Eye (tissue), 1 donor: ENCODE measurements at regions not wholly inside any gene's neighbourhood (a gene's known extent, or its start where the extent isn't known, plus 50 kb on each side); places are given as distances from the start of the nearest gene placed in this dataset.
"Not testable (repeated sequence)": the region's sequence is repeated elsewhere in the genome, so short reads cannot be mapped to it uniquely, and the experiment has no call there.

Experiments
- DNase-seq: peaks from one replicate; pipeline ENCODE4 v3.0.0-alpha.2; 2015

DNA sequence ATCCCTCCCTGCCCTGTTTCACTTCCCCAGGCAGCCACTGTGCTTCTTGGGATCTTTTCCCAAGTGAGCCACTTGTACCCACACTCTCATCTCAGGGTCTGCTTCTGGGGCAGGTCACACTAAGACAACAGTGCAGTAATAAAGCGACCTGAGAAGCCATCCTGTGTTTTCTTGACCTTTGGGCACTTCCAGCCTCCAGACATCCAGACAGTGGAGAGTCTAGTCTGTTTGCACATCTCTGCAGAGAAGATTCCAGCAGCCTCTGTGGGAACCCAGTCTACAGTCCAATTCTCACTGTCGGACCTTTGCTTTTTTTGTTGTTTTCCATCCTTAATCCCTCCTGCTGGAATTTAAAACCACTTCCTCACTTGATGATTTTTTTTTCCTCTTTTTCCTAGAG is 50.3 kb upstream of the ATP6AP2 start:
- no peak for DNase-seq

DNA sequence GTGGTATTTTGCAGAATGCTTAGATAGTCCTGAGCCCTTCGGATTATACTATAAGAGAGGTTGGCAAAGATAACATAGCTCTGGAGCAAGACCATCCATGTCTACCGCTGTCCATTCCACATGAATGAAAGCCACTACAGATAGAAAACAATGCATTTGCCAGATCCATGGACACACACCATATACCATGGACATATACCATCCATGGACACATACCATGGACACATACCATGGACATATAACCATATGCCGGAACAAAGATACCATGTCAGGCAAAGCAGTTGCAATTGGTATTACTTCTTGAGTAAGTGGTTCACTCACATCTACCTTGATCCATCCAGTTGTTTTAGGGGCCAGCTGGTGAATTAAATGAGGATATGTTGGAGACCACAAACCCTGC is 53.2 kb upstream of the ATP6AP2 start:
- DNase-seq = no peak

DNA sequence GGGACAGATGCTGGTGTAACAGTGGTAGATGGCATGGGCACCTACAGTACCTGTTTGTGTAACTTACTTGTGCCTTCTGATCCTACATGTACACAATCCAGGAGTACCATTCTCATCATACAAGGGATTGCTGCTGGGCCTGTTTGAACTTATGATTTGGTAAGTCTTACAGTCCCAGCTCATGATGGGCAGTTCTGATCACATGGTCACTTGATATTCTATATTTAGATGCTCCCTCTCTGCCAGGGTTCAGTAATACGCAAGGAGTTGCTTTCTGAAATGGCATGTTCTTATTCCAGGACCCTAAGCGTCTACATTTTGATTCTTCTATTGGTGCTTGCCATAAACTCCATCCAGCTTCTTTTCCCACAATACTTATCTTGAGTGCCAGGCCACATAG is 54.4 kb upstream of the ATP6AP2 start:
- DNase-seq = no peak

GRCh38 chrX:40525901-40526300 is 54.9 kb upstream of the ATP6AP2 start:
- DNase-seq = not testable (repeated sequence)

DNA sequence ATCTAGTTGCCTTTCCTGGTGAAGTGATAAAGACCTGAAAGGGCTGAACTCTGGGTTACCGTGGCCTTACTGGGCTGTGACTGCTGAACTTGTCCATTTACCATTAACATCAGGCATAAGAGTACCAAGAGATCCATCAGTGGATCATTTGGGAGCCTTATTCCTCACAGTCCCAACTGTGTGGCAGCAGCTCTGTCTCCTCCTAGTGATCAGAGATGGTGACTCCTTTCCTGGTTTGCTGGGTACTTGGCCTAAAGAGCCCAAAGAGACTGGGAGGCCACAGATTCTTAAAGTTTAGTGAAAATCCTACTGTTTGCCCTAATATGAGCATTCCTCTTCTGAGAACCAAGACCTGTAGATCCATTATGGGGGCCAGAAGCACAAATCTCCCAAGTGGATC is 56.3 kb upstream of the ATP6AP2 start:
- DNase-seq = no peak

DNA sequence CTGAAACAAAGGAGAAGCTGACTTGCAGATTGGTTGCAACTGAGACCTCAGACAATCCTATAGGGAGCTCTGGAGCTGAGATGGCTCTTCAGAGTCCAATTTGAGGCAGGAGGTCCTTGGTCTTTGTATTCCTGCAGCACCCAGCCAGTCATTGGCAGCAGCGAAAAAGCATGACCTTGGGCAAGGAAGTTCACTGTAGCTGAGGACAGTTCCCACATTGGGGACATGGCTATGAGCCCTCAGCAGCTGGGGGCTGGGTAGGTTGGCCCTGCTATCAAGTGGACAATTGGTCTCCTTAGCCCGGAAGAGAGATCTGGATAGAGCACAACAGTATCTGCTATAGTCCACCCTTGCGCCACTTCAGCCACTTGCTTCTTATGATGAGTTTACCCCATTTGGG is 56.9 kb upstream of the ATP6AP2 start:
- DNase-seq = no peak

DNA sequence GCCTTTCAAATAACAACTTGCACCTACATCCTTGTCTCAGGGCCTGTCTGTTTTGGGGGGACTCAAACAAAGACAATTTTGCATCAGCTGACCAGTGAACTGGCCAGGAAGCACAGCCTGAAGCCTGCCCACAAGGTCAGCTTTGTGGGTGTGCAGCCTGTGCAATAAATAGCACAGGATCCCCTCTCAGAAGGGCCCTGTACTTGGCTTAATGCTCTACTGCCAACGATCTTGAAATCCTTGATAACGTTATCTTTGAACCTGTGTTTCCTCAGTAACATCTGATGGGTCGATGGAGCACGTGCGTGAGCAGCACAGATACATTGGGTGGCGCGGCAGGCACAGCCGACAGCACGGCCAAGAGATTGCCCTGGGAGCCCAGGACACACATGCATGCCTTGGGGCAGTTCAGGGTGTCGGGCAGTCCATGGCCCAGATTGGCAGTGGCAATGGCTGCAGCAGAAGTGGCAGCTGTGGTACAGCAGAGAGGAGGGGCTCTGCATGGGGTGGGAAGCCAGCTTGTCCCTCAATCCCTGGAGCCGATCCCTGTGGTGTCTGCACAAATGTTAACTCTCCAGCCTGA is 58.8 kb upstream of the ATP6AP2 start:
- no peak for DNase-seq

DNA sequence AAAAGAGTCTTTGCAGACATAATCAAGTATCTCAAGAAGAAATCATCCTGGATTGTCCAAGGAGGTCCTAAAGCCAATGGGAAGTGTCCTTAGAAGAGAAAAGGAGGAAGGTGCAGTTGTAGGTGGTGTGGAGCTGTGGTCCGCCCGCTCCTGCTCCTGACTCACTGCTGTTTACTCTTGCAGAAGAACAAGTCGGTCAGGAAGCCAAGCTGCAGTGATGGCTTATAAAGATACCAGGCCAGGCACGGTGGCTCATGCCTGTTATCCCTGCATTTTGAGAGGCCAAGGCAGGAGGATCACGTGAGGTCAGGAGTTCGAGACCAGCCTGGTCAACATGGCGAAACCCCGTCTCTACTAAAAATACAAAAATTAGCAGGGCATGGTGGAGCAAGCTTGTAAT is 66.4 kb upstream of the ATP6AP2 start:
- DNase-seq = no peak

- DNase-seq = no peak
These were observed 66.9 kb upstream of the ATP6AP2 start for GRCh38 chrX:40513835-40514234.

DNA sequence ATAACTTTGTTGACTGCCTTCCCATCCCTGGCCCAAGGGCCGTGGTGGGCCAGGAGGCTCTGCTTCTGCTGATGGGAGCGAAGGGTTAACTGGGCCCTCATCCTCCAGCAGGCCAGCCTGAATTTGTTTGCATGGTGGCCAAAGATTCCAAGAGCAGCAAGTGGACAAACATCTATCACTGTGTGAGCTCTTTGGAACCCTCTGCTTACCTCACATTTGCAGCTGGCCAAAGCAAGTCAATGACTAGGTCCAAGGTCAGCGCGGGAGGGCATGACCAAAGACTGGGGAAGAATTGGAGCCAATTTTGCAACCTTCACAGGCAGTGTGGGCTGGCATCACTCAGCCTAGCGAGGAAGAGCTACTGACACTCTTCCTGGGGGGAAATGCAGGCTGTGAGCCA is 67.8 kb upstream of the ATP6AP2 start:
- no peak for DNase-seq

DNA sequence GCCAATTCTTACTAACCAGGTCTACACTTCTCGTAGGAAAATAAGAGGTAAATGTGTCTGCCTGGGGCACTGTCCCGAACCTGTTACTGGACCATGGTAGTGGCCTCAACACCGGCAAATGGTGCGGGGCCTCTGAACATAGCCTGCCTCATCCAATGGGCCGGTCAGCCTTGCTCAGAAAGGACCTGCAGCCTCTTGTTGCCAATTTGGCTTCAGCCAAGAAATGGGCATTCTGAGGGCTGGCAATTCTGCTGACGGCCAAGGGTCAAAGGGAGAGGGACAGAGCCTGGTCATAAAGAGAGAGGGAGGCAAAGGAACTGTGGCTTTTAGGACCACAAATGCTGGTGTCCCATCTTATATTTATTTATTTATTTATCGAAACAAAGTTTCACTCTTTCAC is 69.5 kb upstream of the ATP6AP2 start:
- DNase-seq = no peak

- no peak for DNase-seq
These were observed 72.2 kb upstream of the ATP6AP2 start for GRCh38 chrX:40508560-40508959.

GRCh38 chrX:40506201-40506985 is 74.4 kb upstream of the ATP6AP2 start:
- no peak for DNase-seq

DNA sequence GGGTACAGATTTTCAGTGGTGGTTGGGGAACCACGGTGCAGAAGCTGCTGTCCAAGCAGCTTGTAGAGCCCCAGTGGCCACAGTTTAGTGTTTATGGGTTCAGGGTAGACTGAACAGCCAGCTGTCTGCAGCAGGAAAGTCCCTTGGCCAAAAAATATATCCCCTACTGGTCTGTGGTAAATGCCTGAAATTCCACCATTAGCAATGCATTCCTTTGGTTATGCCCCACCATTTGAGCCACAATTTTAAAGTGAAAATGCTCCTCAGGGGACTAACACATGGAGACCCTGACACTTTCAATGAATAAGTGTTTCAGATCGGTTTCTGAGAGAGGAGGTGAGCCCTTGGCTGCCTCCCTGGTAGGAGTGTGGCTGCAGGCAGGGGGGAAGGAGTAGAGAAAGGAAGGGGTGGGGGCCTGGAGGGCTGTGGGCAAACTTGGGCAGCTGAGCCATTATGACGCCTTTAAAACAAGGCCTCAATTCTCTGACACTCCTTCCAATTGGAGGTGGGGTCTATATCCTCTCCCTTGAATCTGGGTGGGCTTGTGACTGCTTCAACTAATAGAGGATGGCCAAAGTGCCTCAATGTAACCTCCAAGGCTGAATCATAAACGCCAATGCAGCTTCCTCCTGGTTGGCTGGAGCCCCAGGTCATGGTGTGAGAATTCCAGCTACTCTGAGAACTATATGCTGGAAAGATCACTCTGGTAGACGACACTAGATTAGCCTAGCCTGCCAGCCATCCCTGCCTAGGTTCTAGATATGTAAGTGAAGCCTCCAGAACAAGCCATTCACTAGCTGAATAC is 75.8 kb upstream of the ATP6AP2 start:
- peak; percentile 22 for DNase-seq

DNA sequence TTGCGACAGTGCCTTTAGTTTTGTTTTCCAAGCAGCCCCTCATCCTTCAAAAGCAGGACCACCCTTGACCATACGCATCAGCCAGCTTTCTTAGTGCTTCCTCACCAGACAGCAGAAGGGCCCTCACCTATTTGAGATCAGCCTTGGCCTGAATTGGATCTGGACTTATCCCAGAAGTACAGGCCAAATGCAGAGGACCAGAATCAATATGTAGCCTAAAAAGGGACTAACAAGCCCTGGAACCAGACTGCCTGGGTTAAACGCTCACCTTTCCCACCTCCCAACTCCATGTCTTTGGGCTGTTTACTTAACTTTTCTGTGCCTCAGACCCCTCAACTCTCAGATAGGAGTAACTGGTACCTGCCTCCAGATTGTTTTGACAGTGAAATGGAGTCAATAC is 77.7 kb upstream of the ATP6AP2 start:
- DNase-seq = no peak

- no peak for DNase-seq
These were observed 78.1 kb upstream of the ATP6AP2 start for GRCh38 chrX:40502688-40503087.

GRCh38 chrX:40501164-40501855 is 79.5 kb upstream of the ATP6AP2 start:
- no peak for DNase-seq

DNA sequence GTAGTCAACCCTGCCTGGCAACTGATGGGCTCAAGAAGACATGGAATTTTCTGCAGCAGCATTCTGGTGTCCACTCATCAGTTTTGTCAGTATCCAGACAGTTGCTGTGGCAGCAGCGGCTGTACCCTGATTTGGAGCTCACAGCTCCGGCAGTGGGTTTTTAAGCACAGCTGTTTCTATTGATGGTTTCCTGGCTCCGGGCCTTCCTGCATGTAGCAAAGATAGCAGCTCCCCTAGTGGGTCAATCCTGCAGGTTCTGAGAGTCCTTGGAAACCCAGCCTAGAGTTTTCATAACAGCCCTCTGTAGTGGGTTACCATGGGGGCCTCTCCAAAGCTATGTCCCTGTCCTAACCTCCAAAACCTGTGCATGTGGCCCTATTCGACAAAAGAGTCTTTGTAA is 84.0 kb upstream of the ATP6AP2 start:
- peak; percentile 72 for DNase-seq

DNA sequence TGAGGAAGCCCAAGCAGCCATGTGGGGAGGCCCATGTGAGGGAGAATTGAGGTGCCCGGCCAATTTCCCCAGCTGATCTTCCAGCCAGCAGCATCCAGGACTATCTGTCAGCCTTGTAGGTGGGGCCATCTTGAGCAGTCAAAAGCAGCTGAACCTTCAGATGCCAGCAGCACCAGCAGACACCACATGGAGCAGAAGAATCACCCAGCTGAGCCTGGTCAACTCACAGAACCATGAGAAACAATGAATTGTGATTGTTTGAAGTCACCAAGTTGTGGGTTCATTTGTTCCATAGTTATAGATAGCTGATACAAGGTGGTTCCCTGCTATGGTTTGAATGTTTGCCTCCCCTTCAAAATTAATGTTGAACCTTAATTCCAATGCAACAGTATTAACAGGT is 85.1 kb upstream of the ATP6AP2 start:
- DNase-seq = no peak

DNA sequence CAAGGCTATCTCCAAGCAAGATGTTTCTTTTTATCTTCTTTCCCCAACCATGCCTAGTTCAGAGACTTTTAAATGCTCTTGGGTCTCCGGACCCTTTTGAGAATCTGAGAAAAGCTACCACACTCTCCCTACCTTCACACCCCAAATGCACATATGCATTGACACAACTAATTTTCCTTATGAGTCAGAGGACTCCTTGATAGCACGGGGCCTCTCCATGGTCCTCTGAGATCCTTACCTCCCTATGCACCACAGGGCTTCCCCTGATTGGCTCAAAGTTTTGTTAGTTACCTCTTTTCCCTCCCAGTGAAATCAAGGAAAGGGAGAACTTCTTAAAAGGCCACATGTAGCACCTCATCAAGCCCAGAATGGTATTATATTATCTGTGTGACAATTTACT is 86.8 kb upstream of the ATP6AP2 start:
- DNase-seq = no peak

GRCh38 chrX:40488296-40488695 is 92.5 kb upstream of the ATP6AP2 start:
- DNase-seq = no peak

DNA sequence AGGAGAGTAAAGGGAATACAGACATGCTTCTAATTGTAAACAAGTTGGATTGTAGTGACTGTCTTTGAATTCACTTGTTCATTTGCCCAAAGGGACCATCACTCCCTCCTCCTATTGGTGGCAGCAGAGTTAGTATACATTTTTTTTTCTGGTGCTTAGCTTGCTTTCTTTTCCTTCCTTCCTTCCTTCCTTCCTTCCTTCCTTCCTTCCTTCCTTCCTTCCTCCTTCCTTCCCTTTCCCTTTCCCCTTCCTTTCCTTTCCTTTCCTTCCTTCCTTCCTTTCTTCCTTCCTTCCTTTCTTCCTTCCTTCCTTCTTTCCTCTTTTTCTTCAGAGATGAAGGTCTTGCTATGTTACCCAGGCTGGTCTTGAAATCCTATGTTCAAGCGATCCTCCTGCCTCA is 94.8 kb upstream of the ATP6AP2 start:
- no peak for DNase-seq

DNA sequence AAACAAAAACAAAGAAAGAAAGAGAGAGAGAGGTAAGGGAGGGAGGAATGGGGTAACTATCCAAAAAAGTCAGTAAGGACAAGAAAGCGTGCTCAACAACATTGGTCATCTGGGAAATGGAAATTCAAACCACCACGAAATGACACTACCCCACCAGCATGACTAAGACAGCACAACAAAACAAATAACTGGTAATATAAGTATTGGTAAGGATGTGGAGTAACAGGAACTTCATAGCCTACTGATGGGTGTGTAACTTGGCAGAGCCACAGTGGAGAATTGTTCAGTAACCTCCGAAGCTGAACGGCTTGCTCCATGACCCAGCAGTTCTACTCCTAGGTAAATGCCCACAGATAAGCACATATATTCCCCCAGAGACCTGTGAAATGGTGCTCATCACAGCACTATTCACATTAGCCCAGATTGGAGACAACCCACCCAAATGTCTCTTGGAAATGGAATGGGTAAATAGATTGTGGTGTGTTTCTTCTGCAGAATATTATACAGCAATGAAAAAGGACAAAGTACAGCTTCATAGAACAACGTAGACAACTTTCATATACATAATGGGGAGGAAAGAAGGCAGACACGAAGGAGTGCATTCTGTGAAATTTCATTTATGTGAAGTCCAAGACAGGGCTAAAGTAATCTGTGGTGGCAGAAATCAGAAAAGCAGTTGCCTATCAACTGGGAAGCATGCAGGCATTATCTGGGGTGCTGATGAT is 95.5 kb upstream of the ATP6AP2 start:
- no peak for DNase-seq
